HEK293 (cell line): ENCODE measurements at regions not wholly inside any gene's neighbourhood (a gene's known extent, or its start where the extent isn't known, plus 50 kb on each side); places are given as distances from the start of the nearest gene placed in this dataset.

Experiments
- SETDB1 ChIP-seq: IDR thresholded peaks from one replicate; pipeline ENCODE4 v1.6.1; 2017; ENCODE audit warnings: mild to moderate bottlenecking, low read length, moderate library complexity, mixed read lengths; ENCODE audit not compliant: insufficient read length
- ZNF121 ChIP-seq: fragments of 450-650 bp; formaldehyde crosslinking; IDR thresholded peaks from 2 replicates; pipeline ENCODE4 v1.5.1; 2016; ENCODE audit warnings: missing biosample characterization, missing genetic modification characterization
- ZNF530 ChIP-seq: fragments of 450-650 bp; formaldehyde crosslinking; IDR thresholded peaks from 2 replicates; pipeline ENCODE4 v1.5.1; 2016; ENCODE audit warnings: low read depth, missing biosample characterization, missing genetic modification characterization
- TF ChIP-seq, protein P1 (sequence below): fragments of 450-650 bp; formaldehyde crosslinking; IDR thresholded peaks from 2 replicates; pipeline ENCODE4 v1.5.1; 2016; ENCODE audit warnings: missing biosample characterization, missing genetic modification characterization

GRCh38 chr3:5576277-5577011, 388.9 kb downstream of the EDEM1 start:
- TF ChIP-seq, protein P1, sequence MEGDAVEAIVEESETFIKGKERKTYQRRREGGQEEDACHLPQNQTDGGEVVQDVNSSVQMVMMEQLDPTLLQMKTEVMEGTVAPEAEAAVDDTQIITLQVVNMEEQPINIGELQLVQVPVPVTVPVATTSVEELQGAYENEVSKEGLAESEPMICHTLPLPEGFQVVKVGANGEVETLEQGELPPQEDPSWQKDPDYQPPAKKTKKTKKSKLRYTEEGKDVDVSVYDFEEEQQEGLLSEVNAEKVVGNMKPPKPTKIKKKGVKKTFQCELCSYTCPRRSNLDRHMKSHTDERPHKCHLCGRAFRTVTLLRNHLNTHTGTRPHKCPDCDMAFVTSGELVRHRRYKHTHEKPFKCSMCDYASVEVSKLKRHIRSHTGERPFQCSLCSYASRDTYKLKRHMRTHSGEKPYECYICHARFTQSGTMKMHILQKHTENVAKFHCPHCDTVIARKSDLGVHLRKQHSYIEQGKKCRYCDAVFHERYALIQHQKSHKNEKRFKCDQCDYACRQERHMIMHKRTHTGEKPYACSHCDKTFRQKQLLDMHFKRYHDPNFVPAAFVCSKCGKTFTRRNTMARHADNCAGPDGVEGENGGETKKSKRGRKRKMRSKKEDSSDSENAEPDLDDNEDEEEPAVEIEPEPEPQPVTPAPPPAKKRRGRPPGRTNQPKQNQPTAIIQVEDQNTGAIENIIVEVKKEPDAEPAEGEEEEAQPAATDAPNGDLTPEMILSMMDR: no peak
- TF ChIP-seq ZNF121 (tag by site-specific recombination) (no peak), ZNF530 (tag by site-specific recombination) (no peak), SETDB1 (no peak)
